HG03354 (cell line): ENCODE measurements at regions not wholly inside any gene's neighbourhood (a gene's known extent, or its start where the extent isn't known, plus 50 kb on each side); places are given as distances from the start of the nearest gene placed in this dataset.

Experiments used
- ATAC-seq: cut with Tn5 transposase; IDR thresholded peaks from one replicate; pipeline ENCODE4 v1.9.1; 2021; ENCODE audit warnings: mild to moderate bottlenecking; ENCODE audit not compliant: unreplicated experiment, poor library complexity, severe bottlenecking

- ATAC-seq = no peak
These were observed 164.9 kb downstream of the UFM1 start for GRCh38 chr13:38514575-38514974.

- no peak for ATAC-seq
These were observed 168.5 kb upstream of the FREM2 start for GRCh38 chr13:38518328-38518727.

- no peak for ATAC-seq
These were observed 167.5 kb upstream of the FREM2 start for GRCh38 chr13:38519229-38519911.

- ATAC-seq = no peak
These were observed 166.8 kb upstream of the FREM2 start for GRCh38 chr13:38520041-38520440.

- no peak for ATAC-seq
These were observed 159.7 kb upstream of the FREM2 start for GRCh38 chr13:38527140-38527539.

GRCh38 chr13:38528986-38529385 is 157.9 kb upstream of the FREM2 start:
- no peak for ATAC-seq

- peak; percentile 65 for ATAC-seq
These were observed 156.4 kb upstream of the FREM2 start for GRCh38 chr13:38530492-38530891.

GRCh38 chr13:38535261-38535660 is 151.6 kb upstream of the FREM2 start:
- no peak for ATAC-seq

GRCh38 chr13:38537051-38537450 is 149.8 kb upstream of the FREM2 start:
- ATAC-seq = no peak

GRCh38 chr13:38538422-38538821 is 148.5 kb upstream of the FREM2 start:
- no peak for ATAC-seq

GRCh38 chr13:38539632-38540031 is 147.2 kb upstream of the FREM2 start:
- no peak for ATAC-seq

- ATAC-seq = no peak
These were observed 144.3 kb upstream of the FREM2 start for GRCh38 chr13:38542601-38543000.

GRCh38 chr13:38543561-38543960 is 143.3 kb upstream of the FREM2 start:
- ATAC-seq = no peak

- ATAC-seq = no peak
These were observed 123.1 kb upstream of the FREM2 start for GRCh38 chr13:38563739-38564138.

GRCh38 chr13:38564256-38565150 is 122.4 kb upstream of the FREM2 start:
- no peak for ATAC-seq

GRCh38 chr13:38566023-38566422 is 120.9 kb upstream of the FREM2 start:
- no peak for ATAC-seq

- ATAC-seq = no peak
These were observed 120.4 kb upstream of the FREM2 start for GRCh38 chr13:38566519-38566918.

- no peak for ATAC-seq
These were observed 116.2 kb upstream of the FREM2 start for GRCh38 chr13:38570706-38571105.

- ATAC-seq = no peak
These were observed 111.5 kb upstream of the FREM2 start for GRCh38 chr13:38575427-38575826.

- no peak for ATAC-seq
These were observed 109.8 kb upstream of the FREM2 start for GRCh38 chr13:38577048-38577447.

GRCh38 chr13:38582133-38582532 is 104.7 kb upstream of the FREM2 start:
- peak; percentile 72 for ATAC-seq
